ENCODE measurements at regions not wholly inside any gene's neighbourhood (a gene's known extent, or its start where the extent isn't known, plus 50 kb on each side); places are given as distances from the start of the nearest gene placed in this dataset.
A peak's percentile ranks its signal among the peaks of the same experiment; 100 is the strongest.

DNA sequence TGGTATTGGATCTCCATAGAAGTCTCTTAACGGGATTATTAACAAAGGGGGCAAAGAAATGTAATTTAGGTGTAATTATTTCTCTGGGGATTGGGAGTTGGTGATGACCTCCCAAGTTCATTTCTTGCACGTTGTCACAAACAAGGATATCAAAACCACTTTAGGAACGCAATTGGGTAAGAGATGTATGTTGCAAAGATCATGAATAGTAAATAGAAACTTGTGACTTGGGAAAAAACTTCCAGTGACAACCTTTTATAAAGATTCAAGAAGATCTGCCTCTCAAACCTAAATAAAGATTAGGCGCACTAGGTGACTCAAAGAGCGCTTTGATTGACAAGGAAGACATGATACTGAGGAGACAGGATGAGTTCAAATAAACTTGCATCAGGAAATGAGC lies 127.8 kb upstream of the TRIB2 start:
- no peaks in the 10 kb centered on the region for H3K9me3 Mint-ChIP-seq
- CTCF ChIA-PET = interaction anchor here (1.9 kb wide), 1 partner anchor 128 kb away, joined by 6 read pairs; the partner anchor contains the start of gene TRIB2
- H3K4me3 Mint-ChIP-seq = peak overlapping the region; percentile 44
- H3K27me3 Mint-ChIP-seq = no peaks in the 10 kb centered on the region
- POLR2A ChIA-PET = interaction anchor here (1.0 kb wide), 1 partner anchor 45 kb away, joined by 3 read pairs; no protein-coding TSS in a partner anchor
- DNase-seq (no peak), ATAC-seq (ENCODE audit: low read depth) (no peak)
- H3K36me3 Mint-ChIP-seq (ENCODE audit: low read depth) = no peaks in the 10 kb centered on the region
- TF ChIP-seq, protein P1, sequence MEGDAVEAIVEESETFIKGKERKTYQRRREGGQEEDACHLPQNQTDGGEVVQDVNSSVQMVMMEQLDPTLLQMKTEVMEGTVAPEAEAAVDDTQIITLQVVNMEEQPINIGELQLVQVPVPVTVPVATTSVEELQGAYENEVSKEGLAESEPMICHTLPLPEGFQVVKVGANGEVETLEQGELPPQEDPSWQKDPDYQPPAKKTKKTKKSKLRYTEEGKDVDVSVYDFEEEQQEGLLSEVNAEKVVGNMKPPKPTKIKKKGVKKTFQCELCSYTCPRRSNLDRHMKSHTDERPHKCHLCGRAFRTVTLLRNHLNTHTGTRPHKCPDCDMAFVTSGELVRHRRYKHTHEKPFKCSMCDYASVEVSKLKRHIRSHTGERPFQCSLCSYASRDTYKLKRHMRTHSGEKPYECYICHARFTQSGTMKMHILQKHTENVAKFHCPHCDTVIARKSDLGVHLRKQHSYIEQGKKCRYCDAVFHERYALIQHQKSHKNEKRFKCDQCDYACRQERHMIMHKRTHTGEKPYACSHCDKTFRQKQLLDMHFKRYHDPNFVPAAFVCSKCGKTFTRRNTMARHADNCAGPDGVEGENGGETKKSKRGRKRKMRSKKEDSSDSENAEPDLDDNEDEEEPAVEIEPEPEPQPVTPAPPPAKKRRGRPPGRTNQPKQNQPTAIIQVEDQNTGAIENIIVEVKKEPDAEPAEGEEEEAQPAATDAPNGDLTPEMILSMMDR (IDR thresholded peaks at IDR 0.05) = no peak
- intact Hi-C loops (cut with micrococcal nuclease) = loop anchor here (1.0 to 10.0 kb wide), 4 partner anchors 27 to 844 kb away; partner anchors contain the start of genes LPIN1 and TRIB2
- peak overlapping the region; percentile 56 for H3K27ac Mint-ChIP-seq
- H3K4me1 Mint-ChIP-seq = peaks cover 56% of the 10 kb centered on the region

DNA sequence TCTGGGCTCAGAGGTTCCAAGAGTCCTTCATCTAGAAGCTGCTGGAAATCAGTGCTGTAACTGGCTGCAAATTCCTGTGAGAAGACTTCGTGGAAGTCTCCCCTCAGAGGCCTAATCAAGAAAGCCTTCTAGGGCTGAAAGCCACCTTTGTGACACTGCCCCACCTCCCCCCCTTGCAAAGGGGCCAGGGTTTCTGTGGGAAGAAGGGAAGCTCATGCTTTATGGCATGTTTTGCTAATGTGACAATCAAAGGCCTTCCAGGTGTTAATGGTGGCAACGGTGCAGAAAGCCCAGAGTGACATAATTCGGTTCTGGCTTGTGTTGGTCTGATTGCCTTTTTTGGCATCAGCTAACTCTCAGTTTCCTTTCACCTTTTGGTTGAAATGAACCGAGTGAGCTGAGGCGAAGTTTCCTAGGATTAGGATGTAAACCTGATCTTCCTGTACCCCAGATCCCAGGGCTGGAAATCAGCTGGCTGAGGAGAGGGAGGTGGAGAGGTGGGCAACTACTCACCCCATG lies 126.9 kb upstream of the TRIB2 start:
- no peak overlapping the region for H3K4me3 Mint-ChIP-seq
- ChIA-PET CTCF (interaction anchor here (0.6 to 1.9 kb wide), 2 partner anchors 128 to 683 kb away, joined by 3 to 6 read pairs; partner anchors contain the start of gene TRIB2), POLR2A (interaction anchor here (1.0 kb wide), 1 partner anchor 46 kb away, joined by 3 read pairs; no protein-coding TSS in a partner anchor)
- no peak for DNase-seq
- H3K36me3 Mint-ChIP-seq (ENCODE audit: low read depth) = no peaks in the 10 kb centered on the region
- ATAC-seq (ENCODE audit: low read depth) = no peak
- H3K4me1 Mint-ChIP-seq = peaks cover 56% of the 10 kb centered on the region
- H3K9me3 Mint-ChIP-seq = no peaks in the 10 kb centered on the region
- TF ChIP-seq, protein P1 (IDR thresholded peaks at IDR 0.05) = no peak
- H3K27ac Mint-ChIP-seq = peak overlapping the region; percentile 56
- no peaks in the 10 kb centered on the region for H3K27me3 Mint-ChIP-seq
- intact Hi-C loops (cut with micrococcal nuclease) = loop anchor here (2.0 to 10.0 kb wide), 3 partner anchors 35 to 845 kb away; partner anchors contain the start of genes LPIN1 and TRIB2

DNA sequence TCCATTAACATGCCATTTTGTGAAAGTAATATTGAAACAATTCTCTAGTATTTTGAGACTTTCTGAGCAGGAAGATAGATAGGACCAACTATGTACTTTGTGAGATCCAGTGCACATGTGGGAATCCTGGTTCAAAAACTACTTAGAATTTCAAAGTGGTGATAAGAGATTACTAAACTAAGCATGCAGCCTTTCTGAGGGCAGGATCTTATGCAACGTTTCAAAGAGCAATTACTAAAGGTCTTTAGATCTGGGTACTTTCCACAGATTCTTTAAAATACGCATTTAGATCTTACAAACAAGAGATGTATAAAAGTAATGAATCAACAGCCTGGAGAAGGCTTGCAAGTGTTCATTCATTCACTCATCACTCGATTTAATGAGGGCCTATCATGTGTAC lies 124.4 kb upstream of the TRIB2 start:
- Mint-ChIP-seq H3K27ac (no peak overlapping the region), H3K4me1 (peaks cover 39% of the 10 kb centered on the region), H3K27me3 (no peaks in the 10 kb centered on the region), H3K36me3 (ENCODE audit: low read depth) (no peaks in the 10 kb centered on the region), H3K4me3 (no peak overlapping the region), H3K9me3 (no peaks in the 10 kb centered on the region)
- no peak for ATAC-seq (ENCODE audit: low read depth)
- no peak for DNase-seq
- intact Hi-C loops (cut with micrococcal nuclease) = no loop called here
- CTCF ChIA-PET = no interaction called here
- TF ChIP-seq, protein P1 (IDR thresholded peaks at IDR 0.05) = no peak
- POLR2A ChIA-PET = no interaction called here

DNA sequence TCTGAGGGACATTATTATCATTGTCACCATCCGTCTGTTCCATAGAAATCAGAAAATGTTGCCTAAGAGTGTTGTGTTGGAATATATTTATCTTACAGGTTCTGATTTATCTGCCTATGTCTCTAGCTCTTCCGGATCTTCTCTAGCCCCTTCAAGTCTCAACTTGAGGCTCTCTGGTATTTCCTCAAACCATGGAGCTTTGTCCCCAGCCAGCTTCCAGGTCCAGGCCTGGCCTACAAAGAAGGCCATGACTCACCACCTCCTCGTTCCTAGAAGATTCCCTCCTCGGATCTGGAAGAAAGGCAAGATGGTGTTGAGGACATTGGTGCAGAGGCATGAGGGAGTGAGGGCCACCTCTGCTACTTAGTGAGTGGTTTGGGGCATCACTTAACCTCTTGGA lies 122.1 kb upstream of the TRIB2 start:
- peaks cover 16% of the 10 kb centered on the region for H3K4me1 Mint-ChIP-seq
- no peaks in the 10 kb centered on the region for H3K9me3 Mint-ChIP-seq

DNA sequence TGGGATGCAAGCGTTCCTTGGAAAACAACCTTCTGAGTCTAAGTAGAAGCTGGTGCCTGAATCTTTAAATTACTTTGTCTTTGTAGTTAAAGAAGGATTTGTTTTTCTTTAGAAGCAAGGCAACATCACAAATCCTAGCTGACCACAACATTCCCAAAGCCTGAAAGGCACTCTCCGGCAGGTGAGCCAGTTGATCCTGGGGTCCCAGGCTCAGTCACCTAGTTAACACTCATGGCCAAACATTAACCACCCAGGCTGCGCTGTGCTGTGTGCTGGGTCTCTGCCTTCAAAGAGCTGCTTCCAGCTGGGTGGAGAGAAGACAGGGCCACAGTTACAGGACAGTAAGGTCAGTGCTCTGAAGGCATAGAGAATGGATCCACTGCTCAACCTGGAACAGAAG lies 120.0 kb upstream of the TRIB2 start:
- H3K4me3 Mint-ChIP-seq = no peak overlapping the region
- H3K4me1 Mint-ChIP-seq = no peaks in the 10 kb centered on the region
- POLR2A ChIA-PET = no interaction called here
- no peaks in the 10 kb centered on the region for H3K9me3 Mint-ChIP-seq
- ATAC-seq (ENCODE audit: low read depth) (no peak), DNase-seq (no peak)
- no peak overlapping the region for H3K27ac Mint-ChIP-seq
- intact Hi-C loops (cut with micrococcal nuclease) = no loop called here
- CTCF ChIA-PET = no interaction called here
- no peaks in the 10 kb centered on the region for H3K27me3 Mint-ChIP-seq
- TF ChIP-seq, protein P1 (IDR thresholded peaks at IDR 0.05) = no peak
- H3K36me3 Mint-ChIP-seq (ENCODE audit: low read depth) = no peaks in the 10 kb centered on the region

More for the DNA sequence above, 122.1 kb upstream of the TRIB2 start:
- intact Hi-C loops (cut with micrococcal nuclease) = no loop called here
- ChIA-PET CTCF (no interaction called here), POLR2A (interaction anchor here (0.5 kb wide), 1 partner anchor 862 kb away, joined by 3 read pairs; no protein-coding TSS in a partner anchor)
- Mint-ChIP-seq H3K27me3 (no peaks in the 10 kb centered on the region), H3K36me3 (ENCODE audit: low read depth) (no peaks in the 10 kb centered on the region), H3K27ac (no peak overlapping the region), H3K4me3 (no peak overlapping the region)
- ATAC-seq (ENCODE audit: low read depth) = no peak
- TF ChIP-seq, protein P1 (IDR thresholded peaks at IDR 0.05) = no peak
- DNase-seq = no peak
